Keratinocyte (primary cell): ENCODE measurements at regions not wholly inside any gene's neighbourhood (a gene's known extent, or its start where the extent isn't known, plus 50 kb on each side); places are given as distances from the start of the nearest gene placed in this dataset.

Experiments used
- EZH2 ChIP-seq: IDR thresholded peaks from one replicate; pipeline ENCODE4 v1.6.1; 2012; ENCODE audit warnings: inconsistent platforms, mild to moderate bottlenecking, low read length, moderate library complexity
- TF ChIP-seq, protein P1 (sequence below), 3 experiments: IDR thresholded peaks in 1 of 3; conservative IDR thresholded peaks in 1 of 3; optimal IDR thresholded peaks in 1 of 3; 2 replicates in 2 of 3; 3 replicates in 1 of 3; pipeline versions ENCODE3 to v1.5.1; 2011; ENCODE audit warnings: low read length in 3 of 3, mild to moderate bottlenecking in 3 of 3, moderate library complexity in 2 of 3, control low read depth in 1 of 3, inconsistent platforms in 1 of 3; ENCODE audit not compliant: insufficient read depth in 2 of 3; ENCODE audit errors: extremely low read depth in 1 of 3

DNA sequence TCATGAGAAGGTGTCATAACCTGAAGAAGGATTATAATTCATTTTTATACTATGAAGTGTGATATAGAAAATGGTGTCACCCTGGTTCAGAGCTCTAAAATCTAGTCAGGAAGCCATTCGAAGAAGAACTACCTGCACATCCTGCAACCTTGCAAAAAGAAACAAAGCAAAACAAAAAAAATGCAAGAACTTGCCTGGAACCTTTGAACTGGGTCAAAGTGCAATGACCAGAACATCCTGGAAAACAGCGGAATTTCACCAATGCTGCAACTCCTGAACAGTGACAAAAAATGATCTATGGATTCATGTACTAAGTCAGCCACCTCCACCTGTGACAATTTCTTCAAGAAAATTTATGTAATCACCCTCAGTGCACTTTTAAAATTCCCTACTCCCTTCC, 1083.3 kb upstream of the GYPC start:
- TF ChIP-seq, protein P1, sequence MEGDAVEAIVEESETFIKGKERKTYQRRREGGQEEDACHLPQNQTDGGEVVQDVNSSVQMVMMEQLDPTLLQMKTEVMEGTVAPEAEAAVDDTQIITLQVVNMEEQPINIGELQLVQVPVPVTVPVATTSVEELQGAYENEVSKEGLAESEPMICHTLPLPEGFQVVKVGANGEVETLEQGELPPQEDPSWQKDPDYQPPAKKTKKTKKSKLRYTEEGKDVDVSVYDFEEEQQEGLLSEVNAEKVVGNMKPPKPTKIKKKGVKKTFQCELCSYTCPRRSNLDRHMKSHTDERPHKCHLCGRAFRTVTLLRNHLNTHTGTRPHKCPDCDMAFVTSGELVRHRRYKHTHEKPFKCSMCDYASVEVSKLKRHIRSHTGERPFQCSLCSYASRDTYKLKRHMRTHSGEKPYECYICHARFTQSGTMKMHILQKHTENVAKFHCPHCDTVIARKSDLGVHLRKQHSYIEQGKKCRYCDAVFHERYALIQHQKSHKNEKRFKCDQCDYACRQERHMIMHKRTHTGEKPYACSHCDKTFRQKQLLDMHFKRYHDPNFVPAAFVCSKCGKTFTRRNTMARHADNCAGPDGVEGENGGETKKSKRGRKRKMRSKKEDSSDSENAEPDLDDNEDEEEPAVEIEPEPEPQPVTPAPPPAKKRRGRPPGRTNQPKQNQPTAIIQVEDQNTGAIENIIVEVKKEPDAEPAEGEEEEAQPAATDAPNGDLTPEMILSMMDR (optimal IDR thresholded peaks at IDR 0.05 in 1 of 3, IDR thresholded peaks at IDR 0.05 in 1 of 3, conservative IDR thresholded peaks at IDR 0.05 in 1 of 3; ENCODE audit: extremely low read depth in 1 of 3, insufficient read depth in 2 of 3, low read length in 3 of 3), result no peak
- TF ChIP-seq EZH2, result no peak
